ENCODE measurements at regions not wholly inside any gene's neighbourhood (a gene's known extent, or its start where the extent isn't known, plus 50 kb on each side); places are given as distances from the start of the nearest gene placed in this dataset.

DNA sequence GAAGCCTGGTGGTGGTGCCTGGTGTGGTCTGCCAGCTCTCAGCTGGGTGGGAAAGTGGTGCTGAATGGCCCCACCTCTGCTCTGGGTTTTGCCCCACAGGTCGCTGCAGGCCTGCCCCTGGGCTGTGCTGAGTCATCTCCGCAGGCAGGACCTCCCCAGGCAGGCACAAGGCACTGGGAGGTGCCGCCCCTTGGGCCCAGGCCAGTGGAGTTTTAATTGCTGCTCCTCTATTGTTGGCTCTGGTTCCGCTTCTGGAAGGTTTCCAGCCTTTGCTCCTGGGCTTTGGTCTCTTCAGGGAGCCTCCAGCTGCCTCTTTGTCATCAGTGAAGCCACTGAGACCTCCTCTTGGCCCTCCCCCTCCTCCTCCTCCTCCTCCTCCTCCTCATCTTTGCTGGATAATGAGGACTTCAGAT is 180.3 kb upstream of the GRB10 start:
- Mint-ChIP-seq H3K4me1 (no peaks in the 10 kb centered on the region), H3K4me3 (no peak overlapping the region), H3K27me3 (peaks cover 10% of the 10 kb centered on the region), H3K9me3 (peaks cover 10% of the 10 kb centered on the region), H3K36me3 (peaks cover 2% of the 10 kb centered on the region), H3K27ac (no peak overlapping the region)
- peak; percentile 2 for DNase-seq

DNA sequence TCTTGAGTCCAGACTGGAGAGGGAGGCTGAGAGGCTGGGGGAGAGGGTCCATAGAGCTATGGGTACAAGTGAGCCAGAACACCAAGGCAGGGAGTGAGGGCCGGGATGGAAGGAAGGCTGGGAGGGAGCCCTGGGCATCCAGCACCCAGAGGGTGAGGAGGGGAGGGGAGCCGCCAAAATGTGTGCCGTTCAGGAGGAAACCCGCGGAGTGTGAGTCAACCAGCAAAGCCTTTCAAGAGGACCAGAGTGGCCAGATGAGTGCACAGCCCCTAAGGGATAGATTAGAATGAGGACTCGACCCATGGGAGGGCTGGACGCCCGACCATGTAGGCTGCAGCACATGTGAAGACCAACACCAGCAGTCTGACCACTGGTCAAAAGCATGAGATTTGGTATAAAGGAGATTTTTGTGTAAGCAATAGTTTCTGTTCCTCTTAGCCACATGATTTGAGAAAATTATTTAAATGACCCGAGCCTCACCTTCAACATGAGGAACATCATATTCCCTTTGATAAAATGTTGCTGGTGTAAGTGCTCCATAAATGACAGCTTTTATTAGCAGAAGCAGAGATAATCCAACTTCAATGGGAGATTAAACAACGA is 179.7 kb upstream of the GRB10 start:
- Mint-ChIP-seq H3K4me3 (no peak overlapping the region), H3K27ac (no peak overlapping the region), H3K36me3 (peaks cover 2% of the 10 kb centered on the region), H3K4me1 (no peaks in the 10 kb centered on the region), H3K27me3 (peaks cover 10% of the 10 kb centered on the region), H3K9me3 (peaks cover 4% of the 10 kb centered on the region)
- no peak for DNase-seq

DNA sequence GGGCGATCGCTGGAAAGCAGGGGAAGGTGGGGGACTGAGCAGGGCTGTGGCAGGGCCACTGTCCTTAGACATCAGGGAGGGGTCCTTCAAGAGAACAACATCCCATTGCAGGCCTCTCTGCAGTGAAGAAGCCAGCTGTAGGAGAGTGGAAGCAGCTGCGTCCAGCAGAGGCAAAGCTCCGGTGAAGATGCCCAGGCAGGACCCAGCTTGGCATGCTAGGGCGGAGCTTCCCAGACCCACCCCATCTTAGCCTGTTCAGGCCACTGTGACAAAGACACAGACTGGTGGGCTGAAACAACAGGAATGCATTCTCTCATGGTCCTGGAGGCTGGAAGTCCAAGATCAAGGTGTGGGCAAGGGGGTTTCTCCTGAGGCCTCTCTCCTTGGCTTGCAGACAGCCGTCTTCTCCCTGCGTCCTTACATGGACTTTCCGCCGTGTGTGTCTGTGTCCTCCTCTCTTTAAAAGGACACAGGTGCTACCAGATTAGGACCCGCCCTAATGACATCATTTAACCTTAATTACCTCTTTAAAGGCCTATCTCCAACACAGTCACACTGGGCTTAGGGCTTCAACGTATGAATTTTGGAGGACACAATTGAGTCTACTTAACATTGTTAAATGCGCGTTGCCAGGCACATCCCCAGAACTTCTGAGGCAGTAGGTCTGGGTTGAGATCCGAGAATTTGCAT is 178.1 kb upstream of the GRB10 start:
- no peak for DNase-seq
- Mint-ChIP-seq H3K4me3 (no peak overlapping the region), H3K9me3 (no peaks in the 10 kb centered on the region), H3K4me1 (no peaks in the 10 kb centered on the region), H3K27me3 (peaks cover 10% of the 10 kb centered on the region), H3K27ac (no peak overlapping the region), H3K36me3 (no peaks in the 10 kb centered on the region)

DNA sequence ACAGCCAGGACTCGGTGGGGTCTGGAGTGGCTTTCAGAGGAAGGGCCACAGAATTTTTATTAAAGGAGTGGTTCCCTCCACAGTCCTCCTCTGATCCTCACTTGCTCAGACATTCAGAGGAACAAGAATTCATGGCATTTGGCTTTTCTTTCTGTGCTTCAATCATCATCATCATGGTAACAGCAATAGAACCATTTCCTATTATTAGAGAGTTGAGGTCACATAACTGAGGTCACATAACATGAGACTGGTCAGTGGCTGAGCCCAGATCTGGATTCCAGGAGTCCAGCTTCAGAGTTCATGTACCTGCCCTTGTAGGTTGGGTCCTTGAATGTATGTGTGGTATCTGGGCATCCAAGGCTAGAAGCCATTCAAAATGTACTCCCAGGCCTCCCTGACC is 177.3 kb upstream of the GRB10 start:
- Mint-ChIP-seq H3K27ac (no peak overlapping the region), H3K36me3 (no peaks in the 10 kb centered on the region), H3K4me1 (no peaks in the 10 kb centered on the region), H3K4me3 (no peak overlapping the region), H3K9me3 (no peaks in the 10 kb centered on the region), H3K27me3 (peaks cover 13% of the 10 kb centered on the region)
- DNase-seq = no peak

DNA sequence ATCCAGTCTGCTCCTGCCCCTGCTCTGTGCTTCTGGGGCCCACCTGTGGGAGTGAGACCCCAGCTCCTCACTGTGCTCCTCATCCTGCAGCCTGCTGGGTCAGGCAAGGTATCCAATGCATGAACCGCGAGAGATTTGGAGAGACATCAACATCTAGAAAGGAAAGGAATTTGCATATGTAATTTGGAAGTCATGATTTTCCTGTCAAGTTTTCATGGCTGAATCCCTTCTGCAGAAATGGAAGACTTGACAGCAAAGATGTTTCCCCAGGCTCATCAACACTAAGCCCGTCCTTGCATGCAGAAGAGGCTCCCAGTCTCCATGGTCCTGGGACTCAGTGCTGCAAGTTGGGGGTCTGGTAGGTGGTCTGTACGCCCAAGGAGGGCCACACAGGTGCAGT is 176.9 kb upstream of the GRB10 start:
- DNase-seq = no peak
- Mint-ChIP-seq H3K27ac (no peak overlapping the region), H3K4me3 (no peak overlapping the region), H3K4me1 (no peaks in the 10 kb centered on the region), H3K27me3 (peaks cover 13% of the 10 kb centered on the region), H3K36me3 (no peaks in the 10 kb centered on the region), H3K9me3 (no peaks in the 10 kb centered on the region)

GRCh38 chr7:50957855-50958254 is 175.2 kb upstream of the GRB10 start:
- no peak for DNase-seq
- no peaks in the 10 kb centered on the region for H3K4me1 Mint-ChIP-seq
- H3K27me3 Mint-ChIP-seq = peaks cover 13% of the 10 kb centered on the region
- no peak overlapping the region for H3K27ac Mint-ChIP-seq
- H3K36me3 Mint-ChIP-seq = no peaks in the 10 kb centered on the region
- H3K9me3 Mint-ChIP-seq = no peaks in the 10 kb centered on the region
- no peak overlapping the region for H3K4me3 Mint-ChIP-seq

DNA sequence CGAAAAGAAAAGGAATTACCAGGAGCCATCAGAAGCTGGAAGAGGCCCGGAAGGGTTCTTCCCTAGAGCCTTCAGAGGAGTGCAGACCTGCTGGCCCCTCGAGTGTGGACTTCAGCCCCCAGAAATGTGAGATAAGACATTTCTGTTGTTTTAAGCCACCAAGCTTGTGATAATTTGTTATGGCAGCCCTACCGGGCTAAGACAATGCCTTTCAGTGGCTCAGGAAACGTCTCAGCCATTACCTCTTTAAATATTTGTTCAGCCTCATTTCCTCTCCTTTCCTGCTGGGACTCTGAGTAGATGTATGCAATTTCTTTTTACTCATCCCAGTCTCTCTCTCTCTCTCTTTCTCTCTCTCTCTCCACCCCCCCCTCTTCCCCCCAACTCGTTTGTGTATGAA is 174.7 kb upstream of the GRB10 start:
- Mint-ChIP-seq H3K4me3 (no peak overlapping the region), H3K36me3 (no peaks in the 10 kb centered on the region), H3K9me3 (no peaks in the 10 kb centered on the region), H3K4me1 (no peaks in the 10 kb centered on the region), H3K27me3 (peaks cover 11% of the 10 kb centered on the region), H3K27ac (no peak overlapping the region)
- DNase-seq = no peak

DNA sequence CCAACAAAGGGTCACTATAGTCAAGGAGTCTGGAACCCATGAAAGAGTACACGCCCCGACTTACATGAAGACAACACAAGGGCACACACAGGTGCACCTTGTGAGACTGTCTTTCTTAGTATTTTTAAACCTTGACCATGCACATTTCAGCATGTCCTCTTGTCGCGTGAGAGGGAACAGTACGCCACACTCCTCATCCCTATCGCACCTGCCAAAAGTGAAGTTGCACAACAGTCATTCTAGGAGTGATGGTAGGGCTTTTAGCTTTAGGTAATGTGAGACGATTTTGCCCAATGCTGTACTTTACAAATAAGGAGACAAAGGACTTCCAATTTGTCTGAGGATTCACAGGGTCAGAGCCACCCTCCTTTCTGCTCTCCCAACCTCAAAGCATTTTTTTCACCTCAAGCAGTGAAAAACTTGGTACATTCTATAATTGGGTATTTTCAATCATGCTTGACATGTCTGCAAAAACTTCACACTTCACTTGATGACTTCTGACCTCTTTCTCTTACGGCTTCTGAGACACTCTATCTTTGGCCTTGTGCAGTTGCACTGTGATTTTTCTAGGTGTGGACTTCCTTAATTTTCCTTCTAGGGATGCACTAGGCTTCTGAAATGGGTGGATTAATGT is 173.9 kb upstream of the GRB10 start:
- no peak overlapping the region for H3K4me3 Mint-ChIP-seq
- H3K36me3 Mint-ChIP-seq = no peaks in the 10 kb centered on the region
- H3K27me3 Mint-ChIP-seq = peaks cover 6% of the 10 kb centered on the region
- H3K9me3 Mint-ChIP-seq = no peaks in the 10 kb centered on the region
- DNase-seq = no peak
- no peaks in the 10 kb centered on the region for H3K4me1 Mint-ChIP-seq
- H3K27ac Mint-ChIP-seq = no peak overlapping the region

DNA sequence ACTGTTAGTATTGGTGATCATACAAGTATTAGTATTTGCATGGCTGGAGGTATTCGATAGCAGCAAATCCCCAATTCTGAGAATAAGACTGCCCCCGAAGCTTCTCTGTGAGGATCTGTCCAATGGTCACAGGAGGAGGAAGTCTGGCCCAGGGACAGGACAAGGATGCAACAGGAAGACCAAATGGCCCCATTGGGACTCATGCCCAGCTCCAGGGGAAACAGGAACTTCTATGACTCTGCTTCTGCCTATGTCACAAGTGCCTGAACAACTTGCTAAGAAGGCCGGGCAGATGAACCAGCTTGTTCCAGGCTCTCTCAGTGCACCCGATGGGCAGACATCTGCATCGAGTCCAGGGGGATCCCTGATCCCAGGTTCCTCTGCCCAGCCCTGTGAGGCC is 172.0 kb upstream of the GRB10 start:
- H3K4me3 Mint-ChIP-seq = no peak overlapping the region
- no peak overlapping the region for H3K27ac Mint-ChIP-seq
- no peaks in the 10 kb centered on the region for H3K4me1 Mint-ChIP-seq
- no peak for DNase-seq
- peaks cover 7% of the 10 kb centered on the region for H3K27me3 Mint-ChIP-seq
- H3K9me3 Mint-ChIP-seq = peaks cover 1% of the 10 kb centered on the region
- no peaks in the 10 kb centered on the region for H3K36me3 Mint-ChIP-seq

GRCh38 chr7:50954245-50954644 is 171.5 kb upstream of the GRB10 start:
- H3K4me1 Mint-ChIP-seq = no peaks in the 10 kb centered on the region
- no peak for DNase-seq
- H3K27ac Mint-ChIP-seq = no peak overlapping the region
- H3K27me3 Mint-ChIP-seq = peaks cover 7% of the 10 kb centered on the region
- no peak overlapping the region for H3K4me3 Mint-ChIP-seq
- H3K9me3 Mint-ChIP-seq = peaks cover 1% of the 10 kb centered on the region
- H3K36me3 Mint-ChIP-seq = no peaks in the 10 kb centered on the region

GRCh38 chr7:50953820-50954219 is 171.1 kb upstream of the GRB10 start:
- no peaks in the 10 kb centered on the region for H3K36me3 Mint-ChIP-seq
- H3K9me3 Mint-ChIP-seq = peaks cover 4% of the 10 kb centered on the region

GRCh38 chr7:50953303-50953702 is 170.6 kb upstream of the GRB10 start:
- peaks cover 9% of the 10 kb centered on the region for H3K27me3 Mint-ChIP-seq
- no peak overlapping the region for H3K4me3 Mint-ChIP-seq
- DNase-seq = no peak
- no peaks in the 10 kb centered on the region for H3K4me1 Mint-ChIP-seq
- peaks cover 6% of the 10 kb centered on the region for H3K9me3 Mint-ChIP-seq
- no peaks in the 10 kb centered on the region for H3K36me3 Mint-ChIP-seq
- no peak overlapping the region for H3K27ac Mint-ChIP-seq

More at GRCh38 chr7:50953820-50954219, 171.1 kb upstream of the GRB10 start:
- peaks cover 7% of the 10 kb centered on the region for H3K27me3 Mint-ChIP-seq
- DNase-seq = no peak
- no peak overlapping the region for H3K4me3 Mint-ChIP-seq
- H3K27ac Mint-ChIP-seq = no peak overlapping the region
- no peaks in the 10 kb centered on the region for H3K4me1 Mint-ChIP-seq

DNA sequence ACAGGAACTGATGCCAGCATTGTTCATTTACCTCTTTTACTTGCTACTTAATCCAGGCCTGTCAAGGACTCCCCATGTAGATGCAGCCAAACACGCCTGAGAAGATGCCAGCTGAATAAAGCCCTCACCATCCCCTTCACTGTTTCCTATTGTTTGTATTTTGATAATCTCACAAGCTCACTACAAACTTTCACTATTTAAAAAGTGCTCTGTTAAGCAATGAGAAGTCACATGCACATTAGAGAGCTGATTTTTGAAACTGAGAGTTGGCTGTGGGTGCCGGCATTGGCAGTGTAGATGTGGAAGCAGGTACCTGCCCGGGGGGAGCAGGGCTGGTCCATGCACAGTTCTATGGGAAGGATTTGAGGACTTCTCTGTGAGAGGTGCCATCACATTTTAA is 169.8 kb upstream of the GRB10 start:
- Mint-ChIP-seq H3K4me3 (no peak overlapping the region), H3K36me3 (no peaks in the 10 kb centered on the region), H3K27ac (no peak overlapping the region), H3K4me1 (no peaks in the 10 kb centered on the region), H3K27me3 (peaks cover 11% of the 10 kb centered on the region), H3K9me3 (peaks cover 8% of the 10 kb centered on the region)
- DNase-seq = no peak

DNA sequence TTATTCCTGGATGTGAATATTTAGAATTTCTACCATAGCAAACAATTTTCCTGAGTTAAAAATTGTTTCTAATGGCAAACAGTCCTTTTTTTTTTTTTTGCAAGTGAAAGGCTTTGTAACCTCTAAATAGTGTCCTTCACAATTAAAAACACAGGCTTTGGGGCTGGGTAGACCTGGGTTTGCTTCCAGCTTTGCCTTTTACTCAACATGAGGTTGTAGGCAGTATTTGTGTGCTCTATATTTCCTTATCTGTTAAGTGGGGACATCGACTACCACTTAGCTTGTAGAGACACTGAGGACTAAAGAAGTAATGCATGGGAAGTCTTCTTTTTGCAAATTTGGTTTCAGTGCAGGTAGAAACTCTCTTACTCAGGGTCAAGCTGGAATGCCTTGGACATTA is 169.4 kb upstream of the GRB10 start:
- Mint-ChIP-seq H3K36me3 (no peaks in the 10 kb centered on the region), H3K27me3 (peaks cover 11% of the 10 kb centered on the region), H3K4me3 (no peak overlapping the region), H3K4me1 (no peaks in the 10 kb centered on the region), H3K9me3 (peaks cover 8% of the 10 kb centered on the region), H3K27ac (no peak overlapping the region)
- DNase-seq = no peak

GRCh38 chr7:50943482-50943881 is 160.8 kb upstream of the GRB10 start:
- no peak overlapping the region for H3K27ac Mint-ChIP-seq

GRCh38 chr7:50941525-50941924 is 158.8 kb upstream of the GRB10 start:
- no peak overlapping the region for H3K4me3 Mint-ChIP-seq
- no peaks in the 10 kb centered on the region for H3K9me3 Mint-ChIP-seq
- DNase-seq = no peak
- no peak overlapping the region for H3K27ac Mint-ChIP-seq
- no peaks in the 10 kb centered on the region for H3K36me3 Mint-ChIP-seq
- peaks cover 19% of the 10 kb centered on the region for H3K27me3 Mint-ChIP-seq
- H3K4me1 Mint-ChIP-seq = no peaks in the 10 kb centered on the region

More at GRCh38 chr7:50943482-50943881, 160.8 kb upstream of the GRB10 start:
- no peak for DNase-seq
- Mint-ChIP-seq H3K4me1 (no peaks in the 10 kb centered on the region), H3K9me3 (peaks cover 3% of the 10 kb centered on the region), H3K27me3 (peaks cover 13% of the 10 kb centered on the region), H3K36me3 (no peaks in the 10 kb centered on the region), H3K4me3 (no peak overlapping the region)

Measured in activated naive CD8-positive, alpha-beta T cell treated with anti-CD3 and anti-CD28 coated beads for 36 hours (primary cell).